ENCODE measurements at regions not wholly inside any gene's neighbourhood (a gene's known extent, or its start where the extent isn't known, plus 50 kb on each side); places are given as distances from the start of the nearest gene placed in this dataset.

- Histone ChIP-seq H3K9me3 (replicated peaks in 1 of 2; ENCODE audit: control insufficient read depth in 1 of 2, insufficient read depth in 1 of 2, low read length in 2 of 2) (no peaks in the 10 kb centered on the region), H3K4me2 (replicated peaks; ENCODE audit: extremely low read depth, low read length, poor library complexity, severe bottlenecking) (no peak overlapping the region), H3K27me3 (ENCODE audit: control insufficient read depth in 2 of 2, insufficient read depth in 2 of 2, low read length in 2 of 2) (no peaks in the 10 kb centered on the region), H4K20me1 (ENCODE audit: insufficient read depth, low read length) (no peaks in the 10 kb centered on the region), H3K4me3 (replicated peaks in 1 of 3; ENCODE audit: low read depth in 2 of 3, low read length in 3 of 3) (no peak overlapping the region), H3K9ac (ENCODE audit: insufficient read depth, low read length, poor library complexity, severe bottlenecking) (no peak overlapping the region), H3K4me1 (ENCODE audit: control insufficient read depth in 1 of 2, insufficient read depth in 2 of 2, low read length in 2 of 2) (no peaks in the 10 kb centered on the region), H3K79me2 (ENCODE audit: insufficient read depth, low read length) (no peaks in the 10 kb centered on the region), H3K27ac (ENCODE audit: low read depth in 1 of 2, low read length in 2 of 2) (no peak overlapping the region), H2AFZ (ENCODE audit: insufficient read depth, low read depth, low read length, poor library complexity, severe bottlenecking) (no peak overlapping the region), H3K36me3 (replicated peaks in 1 of 2; ENCODE audit: control insufficient read depth in 1 of 2, insufficient read depth in 2 of 2, low read length in 2 of 2) (no peaks in the 10 kb centered on the region)
- Mint-ChIP-seq H3K4me1 (peaks cover 4% of the 10 kb centered on the region), H3K27ac (no peak overlapping the region), H3K9me3 (peaks cover 0 to 6% (median 3%) of the 10 kb centered on the region in 7 donors), H3K27me3 (ENCODE audit: low read depth in 3 of 3) (peaks cover 9 to 15% (median 9%) of the 10 kb centered on the region in 3 donors), H3K36me3 (no peaks in the 10 kb centered on the region), H3K4me3 (no peak overlapping the region)
- WGBS (ENCODE audit: insufficient coverage) = 90% methylated on average over 2 of the region's 4 CpGs
- intact Hi-C loops (cut with micrococcal nuclease) = no loop called here
- no peak for DNase-seq
- TF ChIP-seq CTCF (IDR thresholded peaks at IDR 0.05) = no peak
Measured at GRCh38 chr11:112724496-112724790, 236.8 kb upstream of the NCAM1 start.

- Mint-ChIP-seq H3K4me1 (peaks cover 4% of the 10 kb centered on the region), H3K9me3 (peaks cover 0 to 4% (median 2%) of the 10 kb centered on the region in 7 donors), H3K4me3 (no peak overlapping the region), H3K27ac (peak overlapping the region in 1 of 7 donors; percentile 69), H3K36me3 (no peaks in the 10 kb centered on the region), H3K27me3 (ENCODE audit: low read depth in 3 of 3) (peaks cover 9 to 15% (median 9%) of the 10 kb centered on the region in 3 donors)
- no peak overlapping the region for H3K4me3 ChIP-seq (replicated peaks in 1 of 3; ENCODE audit: low read depth in 2 of 3, low read length in 3 of 3)
- intact Hi-C loops (cut with micrococcal nuclease) = no loop called here
- H3K27me3 ChIP-seq (ENCODE audit: control insufficient read depth in 2 of 2, insufficient read depth in 2 of 2, low read length in 2 of 2) = no peaks in the 10 kb centered on the region
- no peaks in the 10 kb centered on the region for H3K4me1 ChIP-seq (ENCODE audit: control insufficient read depth in 1 of 2, insufficient read depth in 2 of 2, low read length in 2 of 2)
- no peak overlapping the region for H3K4me2 ChIP-seq (replicated peaks; ENCODE audit: extremely low read depth, low read length, poor library complexity, severe bottlenecking)
- WGBS (ENCODE audit: insufficient coverage) = 86% methylated on average over 2 of the region's 3 CpGs
- no peak overlapping the region for H3K9ac ChIP-seq (ENCODE audit: insufficient read depth, low read length, poor library complexity, severe bottlenecking)
- H3K27ac ChIP-seq (ENCODE audit: low read depth in 1 of 2, low read length in 2 of 2) = no peak overlapping the region
- H3K9me3 ChIP-seq (replicated peaks in 1 of 2; ENCODE audit: control insufficient read depth in 1 of 2, insufficient read depth in 1 of 2, low read length in 2 of 2) = no peaks in the 10 kb centered on the region
- H2AFZ ChIP-seq (ENCODE audit: insufficient read depth, low read depth, low read length, poor library complexity, severe bottlenecking) = no peak overlapping the region
- DNase-seq = no peak
- no peaks in the 10 kb centered on the region for H3K36me3 ChIP-seq (replicated peaks in 1 of 2; ENCODE audit: control insufficient read depth in 1 of 2, insufficient read depth in 2 of 2, low read length in 2 of 2)
- TF ChIP-seq CTCF (IDR thresholded peaks at IDR 0.05) = no peak
- no peaks in the 10 kb centered on the region for H3K79me2 ChIP-seq (ENCODE audit: insufficient read depth, low read length)
- H4K20me1 ChIP-seq (ENCODE audit: insufficient read depth, low read length) = no peaks in the 10 kb centered on the region
Measured at GRCh38 chr11:112725636-112726035, 235.6 kb upstream of the NCAM1 start.
